HG03460 (cell line): ENCODE measurements at regions not wholly inside any gene's neighbourhood (a gene's known extent, or its start where the extent isn't known, plus 50 kb on each side); places are given as distances from the start of the nearest gene placed in this dataset.

Experiments
- ATAC-seq: cut with Tn5 transposase; IDR thresholded peaks from one replicate; pipeline ENCODE4 v1.9.1; 2021; ENCODE audit not compliant: unreplicated experiment

- ATAC-seq, result no peak
Measured at GRCh38 chr3:80537680-80538079, 769.9 kb upstream of the ROBO1 start.

DNA sequence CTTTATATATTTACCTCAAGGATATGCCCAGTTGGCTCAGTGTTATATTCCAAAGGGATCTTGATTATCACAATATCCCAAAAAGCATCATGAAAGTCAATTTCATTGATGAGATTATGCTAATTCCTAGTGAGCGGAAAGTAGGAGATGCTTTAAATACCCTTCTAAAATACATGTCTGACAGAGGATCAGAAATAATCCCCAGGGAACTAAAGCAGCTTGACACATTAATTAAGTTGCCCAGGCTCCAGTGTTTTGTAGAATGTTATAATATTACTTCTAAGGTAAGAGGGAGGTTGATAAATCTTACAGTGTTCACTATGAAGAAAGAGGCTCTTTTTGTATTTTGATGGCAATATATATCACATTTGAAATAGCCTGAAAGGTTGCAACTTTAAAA lies 767.5 kb upstream of the ROBO1 start:
- no peak for ATAC-seq

DNA sequence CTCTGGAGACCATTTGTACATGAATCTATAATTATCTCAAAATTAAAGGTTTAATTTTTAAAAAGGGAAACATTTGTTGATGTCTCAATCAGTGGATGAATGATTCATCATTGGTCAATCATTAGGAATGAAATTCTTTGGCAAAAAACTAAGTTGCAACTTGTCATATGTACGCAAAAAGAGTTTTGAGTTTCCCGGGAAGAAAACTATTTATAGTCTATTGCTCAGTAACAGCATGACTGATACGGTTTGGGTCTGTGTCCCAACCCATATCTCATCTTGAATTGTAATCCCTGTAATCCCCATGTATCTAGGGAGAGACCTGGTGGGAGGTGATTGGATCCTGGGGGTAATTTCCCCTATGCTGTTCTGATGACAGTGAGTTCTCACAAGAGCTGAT lies 765.8 kb upstream of the ROBO1 start:
- no peak for ATAC-seq

DNA sequence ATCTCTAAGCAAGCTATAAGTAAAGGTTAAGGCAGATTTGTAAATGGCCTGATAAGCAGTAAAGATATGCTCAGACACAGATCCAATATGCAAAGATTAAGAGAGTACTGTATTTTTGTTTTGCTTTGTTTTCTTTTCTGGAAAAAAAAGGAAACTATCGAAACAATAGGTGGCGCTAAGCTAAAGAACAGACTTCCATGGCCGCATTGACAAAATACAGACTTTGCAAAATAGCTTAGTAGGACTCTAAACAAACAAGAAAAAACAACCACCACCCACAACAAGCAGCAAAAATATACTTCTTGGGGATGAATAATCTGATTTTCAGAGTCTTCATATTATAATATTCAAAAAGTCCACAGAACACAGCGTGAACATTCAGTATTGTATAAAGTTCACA lies 758.4 kb upstream of the ROBO1 start:
- ATAC-seq, result no peak

GRCh38 chr3:80521081-80521480 lies 753.3 kb upstream of the ROBO1 start:
- no peak for ATAC-seq

- no peak for ATAC-seq
Measured at GRCh38 chr3:80519436-80519835, 751.6 kb upstream of the ROBO1 start.

DNA sequence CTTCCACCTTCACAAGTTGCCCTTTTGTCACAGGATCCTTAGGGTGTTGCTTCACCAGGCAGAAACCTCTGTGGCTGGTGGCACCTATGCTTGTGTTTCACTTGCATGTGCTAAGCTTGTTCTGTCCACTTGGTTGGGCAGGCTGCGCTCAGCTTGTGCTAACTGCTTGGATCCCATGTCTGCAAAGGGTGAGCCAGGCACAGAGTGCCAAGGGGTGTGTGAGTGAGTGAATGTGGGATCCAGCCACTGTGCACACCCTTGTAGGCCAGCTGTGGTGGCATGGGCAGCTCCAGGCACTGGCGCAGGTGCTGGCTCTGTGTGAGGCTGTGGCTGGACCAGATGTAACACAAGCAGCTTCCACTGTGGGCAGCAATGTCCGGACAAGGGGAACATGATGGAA lies 728.7 kb upstream of the ROBO1 start:
- ATAC-seq, result no peak

GRCh38 chr3:80492162-80492561 lies 724.4 kb upstream of the ROBO1 start:
- ATAC-seq, result no peak

- ATAC-seq, result no peak
Measured at GRCh38 chr3:80472961-80473360, 705.2 kb upstream of the ROBO1 start.

DNA sequence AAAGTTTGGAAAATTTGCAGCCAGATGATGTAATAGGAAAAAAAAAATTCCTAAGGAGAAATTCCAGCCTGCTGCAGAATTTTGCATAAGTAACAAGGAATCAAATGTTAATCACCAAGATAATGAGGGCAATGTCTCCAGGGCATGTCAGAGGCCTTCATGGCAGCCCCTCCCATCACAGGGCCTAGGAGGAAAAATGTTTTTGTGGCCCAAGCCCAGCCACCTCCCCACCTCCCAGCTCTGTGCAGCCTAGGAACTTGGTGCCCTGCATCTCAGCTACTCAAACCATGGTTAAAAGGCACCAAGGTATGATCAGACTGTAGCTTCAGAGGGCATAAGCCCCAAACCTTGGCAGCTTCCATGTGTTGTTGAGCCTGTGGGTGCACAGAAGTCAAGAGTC lies 704.7 kb upstream of the ROBO1 start:
- ATAC-seq, result no peak

DNA sequence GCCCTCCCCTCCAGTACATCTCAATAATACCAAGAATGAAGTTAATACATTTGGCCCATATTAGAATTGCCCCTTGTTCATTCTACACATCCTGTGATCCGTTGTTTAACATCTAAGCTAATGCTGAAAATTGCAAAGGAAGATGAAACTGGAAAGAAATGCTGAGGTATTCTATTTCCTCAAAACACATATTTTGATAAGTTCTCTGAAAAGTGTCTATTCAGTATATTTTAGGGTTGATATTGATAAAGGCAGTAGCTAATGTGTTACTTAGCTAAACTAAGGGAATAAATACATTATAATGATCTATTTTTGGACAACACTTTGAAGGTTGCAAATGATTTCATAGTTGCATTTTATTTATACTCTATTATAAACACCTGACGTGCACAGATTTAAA lies 702.6 kb upstream of the ROBO1 start:
- ATAC-seq, result no peak

- ATAC-seq, result no peak
Measured at GRCh38 chr3:80465746-80466145, 697.9 kb upstream of the ROBO1 start.

DNA sequence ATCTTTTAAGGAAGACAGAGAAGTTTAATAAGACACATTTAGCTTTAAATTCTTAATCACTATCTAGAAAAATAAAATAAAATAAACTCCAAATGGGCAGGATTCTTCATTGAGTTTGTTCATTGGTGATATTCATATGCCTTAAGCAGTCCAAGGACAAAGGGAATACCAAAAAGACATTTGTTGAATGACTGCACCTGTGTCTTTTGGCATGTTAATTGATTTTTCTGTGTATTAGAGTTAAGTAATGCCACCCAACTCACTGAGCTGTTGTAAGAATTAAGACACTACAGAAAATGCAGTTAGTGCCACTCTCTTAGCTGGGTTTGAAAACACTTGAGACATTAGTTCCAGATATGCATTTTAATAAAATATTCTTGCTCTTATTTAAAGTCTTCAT lies 683.6 kb upstream of the ROBO1 start:
- ATAC-seq, result no peak

DNA sequence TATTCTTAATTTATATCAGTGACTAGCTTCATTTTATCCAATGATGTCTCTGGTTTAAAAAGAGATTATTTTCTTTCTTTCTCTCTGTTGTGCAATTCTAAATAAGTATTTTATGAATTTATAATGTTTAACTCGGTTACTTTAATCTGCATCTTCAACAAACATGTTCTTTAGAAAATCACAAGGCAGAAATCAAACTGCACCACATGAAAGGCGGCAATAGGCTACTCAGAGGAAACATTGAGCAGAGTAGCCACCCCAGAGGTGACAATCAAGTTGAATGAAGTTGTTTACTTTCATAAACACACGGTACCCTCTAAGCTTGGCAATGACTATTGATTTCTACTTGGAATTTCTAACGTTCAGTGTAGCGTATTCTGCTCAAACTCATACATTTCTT lies 677.8 kb upstream of the ROBO1 start:
- ATAC-seq, result no peak

DNA sequence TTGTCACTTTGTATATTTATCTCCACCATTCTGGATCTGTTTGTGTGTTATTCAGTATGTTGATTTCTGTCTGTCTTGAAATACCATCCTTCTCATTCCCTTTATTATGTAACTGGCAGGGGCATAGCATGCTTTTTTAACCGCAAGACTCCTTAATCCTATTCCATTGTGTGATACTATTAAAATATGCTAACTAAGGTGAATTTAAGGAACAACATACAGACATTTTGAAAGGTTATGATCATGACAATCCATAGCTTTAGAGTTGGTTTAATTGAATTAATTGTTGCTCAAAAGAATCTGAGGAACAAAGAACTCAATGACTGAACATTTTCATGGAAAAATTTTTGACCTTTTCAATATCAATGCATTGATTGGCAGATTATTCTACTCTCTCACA lies 677.3 kb upstream of the ROBO1 start:
- ATAC-seq, result no peak

DNA sequence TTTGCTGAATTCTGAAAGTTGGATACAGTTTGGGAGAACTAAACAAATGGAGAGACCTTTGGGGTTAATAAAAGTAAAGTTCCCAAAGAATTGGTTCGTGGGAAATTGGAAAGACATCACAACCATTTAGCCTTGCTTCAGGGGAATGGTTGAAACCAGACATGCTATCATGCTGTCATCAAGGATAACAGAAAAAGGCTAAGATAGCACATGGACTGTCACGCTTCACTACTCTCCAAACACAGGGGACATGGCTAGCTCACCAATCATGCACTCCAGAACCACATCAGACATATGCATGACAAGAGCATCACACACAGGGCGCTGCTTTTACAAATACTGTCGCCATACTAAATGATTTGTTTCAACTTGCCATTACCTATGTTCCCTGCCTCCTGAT lies 671.7 kb upstream of the ROBO1 start:
- no peak for ATAC-seq

DNA sequence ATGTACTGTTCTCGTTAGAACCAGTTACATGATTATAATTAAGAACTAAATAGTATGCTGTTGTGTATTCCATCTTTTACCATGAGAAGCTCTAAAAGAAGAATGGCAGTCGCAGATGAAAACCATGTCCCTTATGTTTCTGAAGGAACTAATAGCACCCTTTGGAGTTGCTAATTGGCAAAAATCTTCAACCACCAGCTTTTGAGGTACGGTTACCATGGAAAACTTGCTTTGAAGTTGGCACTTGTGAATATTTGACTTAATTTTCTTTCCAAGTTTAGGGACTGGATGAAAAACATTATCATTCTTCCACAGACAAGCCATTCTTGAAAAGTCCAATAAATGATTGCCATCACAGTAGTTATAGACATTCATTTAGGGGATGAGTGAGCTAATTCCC lies 666.6 kb upstream of the ROBO1 start:
- no peak for ATAC-seq

- ATAC-seq, result no peak
Measured at GRCh38 chr3:80424951-80425350, 657.2 kb upstream of the ROBO1 start.

- no peak for ATAC-seq
Measured at GRCh38 chr3:80408030-80408721, 640.4 kb upstream of the ROBO1 start.

GRCh38 chr3:80405618-80406017 lies 637.8 kb upstream of the ROBO1 start:
- no peak for ATAC-seq

GRCh38 chr3:80395023-80395422 lies 627.2 kb upstream of the ROBO1 start:
- no peak for ATAC-seq

- no peak for ATAC-seq
Measured at GRCh38 chr3:80391573-80391972, 623.8 kb upstream of the ROBO1 start.

GRCh38 chr3:80384811-80385210 lies 617.0 kb upstream of the ROBO1 start:
- no peak for ATAC-seq

DNA sequence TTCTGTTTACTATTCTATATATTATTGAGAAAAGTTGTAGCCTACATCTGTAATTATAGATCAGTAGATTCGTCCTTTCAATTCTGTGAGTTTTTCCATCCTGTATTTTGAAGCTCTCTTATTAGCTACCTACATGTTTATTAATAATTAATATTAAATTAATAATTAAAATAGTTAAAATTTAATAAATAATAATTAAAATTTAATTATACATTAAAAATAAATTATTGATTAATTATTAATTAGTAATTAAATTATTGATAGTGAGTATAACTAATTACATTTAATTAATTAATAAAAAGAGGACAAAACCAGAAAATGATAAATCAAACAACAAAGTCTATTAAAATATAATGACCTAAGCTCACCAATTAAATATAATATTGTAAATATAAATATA lies 606.6 kb upstream of the ROBO1 start:
- ATAC-seq, result no peak
